HepG2 (cell line): ENCODE measurements at regions not wholly inside any gene's neighbourhood (a gene's known extent, or its start where the extent isn't known, plus 50 kb on each side); places are given as distances from the start of the nearest gene placed in this dataset.

Source experiments
- ATAC-seq: fragments of 200-7000 bp; cut with Tn5 transposase; 3 replicates; pipeline ENCODE4 v1.9.1; 2020; ENCODE audit warnings: mild to moderate bottlenecking, moderate library complexity
- BruUV-seq: library from RNA; stranded (reverse); fragments of 400-500 nt; replicated peaks from 2 replicates; lab custom pipeline; 2021; lab: Mats Ljungman, UMichigan
- CTCF ChIA-PET: fragments of 300-600 bp; formaldehyde crosslinking; extraction: SDS; loops from one replicate; lab custom pipeline; 2021; ENCODE audit warnings: low total read pairs, inconsistent platforms, low intra/inter-chr PET ratio; lab: Yijun Ruan, JAX
- POLR2A ChIA-PET: fragments of 350-600 bp; sonication (Branson Sonifier 250); formaldehyde crosslinking; loops from one replicate; lab custom pipeline; 2020; ENCODE audit warnings: antibody characterized with exemption, inconsistent platforms; lab: Yijun Ruan, JAX
- DNase-seq: peaks from one replicate; pipeline ENCODE4 v3.0.0-alpha.2; 2015; ENCODE audit warnings: low spot score
- FAIRE-seq: peaks from 3 replicates; lab custom pipeline; 2011; peaks lifted over from hg19 to GRCh38; lab: Jason Lieb, UNC
- H2AFZ ChIP-seq: one replicate; pipeline ENCODE4 v1.6.1; 2011; ENCODE audit warnings: low read length, inconsistent platforms
- H3K27ac ChIP-seq: fragments of 300-600 bp; 3 replicates; pipeline ENCODE4 v1.8.0; 2011; ENCODE audit warnings: mixed run types, mild to moderate bottlenecking, mixed read lengths, low read length, inconsistent platforms; ENCODE audit not compliant: insufficient read depth; ENCODE audit errors: extremely low read length
- H3K27me3 ChIP-seq, 2 experiments: fragments of 200-600 bp in 1 of 2; 2 replicates in 1 of 2; 3 replicates in 1 of 2; pipeline versions ENCODE4 v1.6.0 to v1.8.0; 2011; ENCODE audit warnings: low read length in 2 of 2, mild to moderate bottlenecking in 2 of 2, moderate library complexity in 2 of 2, inconsistent platforms in 1 of 2; ENCODE audit not compliant: insufficient read depth in 2 of 2, control insufficient read depth in 1 of 2
- H3K36me3 ChIP-seq, 2 experiments: fragments of 200-600 bp in 1 of 2; replicated peaks in 1 of 2; 2 replicates in 1 of 2; 3 replicates in 1 of 2; pipeline versions ENCODE4 v1.5.1 to v1.8.0; 2011; ENCODE audit warnings: low read length in 2 of 2, inconsistent platforms in 1 of 2; ENCODE audit not compliant: insufficient read depth in 2 of 2, control insufficient read depth in 1 of 2
- H3K4me1 ChIP-seq: 2 replicates; pipeline ENCODE4 v1.5.1; 2012; ENCODE audit warnings: low read length, inconsistent platforms; ENCODE audit not compliant: insufficient read depth
- H3K4me2 ChIP-seq: 2 replicates; pipeline ENCODE4 v1.6.0; 2011; ENCODE audit warnings: low read depth, low read length, inconsistent platforms
- H3K4me3 ChIP-seq, 3 experiments: fragments of 200-600 bp in 1 of 3; sonication (generic), shearing (Covaris generic) in 1 of 3; replicated peaks in 1 of 3; 2 replicates each; pipeline ENCODE4 v1.5.1; 2011 to 2016; ENCODE audit warnings: low read length in 3 of 3, inconsistent platforms in 2 of 3, low read depth in 2 of 3, mild to moderate bottlenecking in 2 of 3, control low read depth in 1 of 3, mixed read lengths in 1 of 3; ENCODE audit not compliant: insufficient read depth in 1 of 3
- H3K79me2 ChIP-seq: one replicate; pipeline ENCODE4 v1.6.1; 2011; ENCODE audit warnings: low read length, inconsistent platforms; ENCODE audit not compliant: insufficient read depth
- H3K9ac ChIP-seq: 2 replicates; pipeline ENCODE4 v1.6.0; 2011; ENCODE audit warnings: mild to moderate bottlenecking, low read depth, low read length, inconsistent platforms; ENCODE audit not compliant: insufficient read depth
- H3K9me3 ChIP-seq: 2 replicates; pipeline ENCODE4 v1.5.1; 2012; ENCODE audit warnings: mild to moderate bottlenecking, low read length
- H4K20me1 ChIP-seq: 2 replicates; pipeline ENCODE4 v1.6.0; 2011; ENCODE audit warnings: inconsistent platforms, mild to moderate bottlenecking, low read length, moderate library complexity; ENCODE audit not compliant: insufficient read depth
- ARNTL ChIP-seq: sonication (generic); formaldehyde crosslinking; IDR thresholded peaks from 2 replicates; pipeline ENCODE4 v1.4.0; 2020; ENCODE audit warnings: mild to moderate bottlenecking, missing genetic modification reagents
- CEBPB ChIP-seq: IDR thresholded peaks from 2 replicates; pipeline ENCODE4 v1.6.1; 2011; ENCODE audit warnings: low read depth, low read length, improper control_type of control experiment, borderline replicate concordance
- KDM5B ChIP-seq: sonication (generic); formaldehyde crosslinking; IDR thresholded peaks from 2 replicates; pipeline ENCODE4 v1.4.0; 2020; ENCODE audit warnings: missing genetic modification reagents, mild to moderate bottlenecking, borderline replicate concordance
- KMT2A ChIP-seq: sonication (generic); formaldehyde crosslinking; IDR thresholded peaks from 2 replicates; pipeline ENCODE4 v1.4.0; 2020; ENCODE audit warnings: missing genetic modification reagents
- MIXL1 ChIP-seq: IDR thresholded peaks from 2 replicates; pipeline ENCODE4 v1.6.1; 2016
- ZSCAN9 ChIP-seq: IDR thresholded peaks from 2 replicates; pipeline ENCODE4 v1.6.1; 2016; ENCODE audit warnings: borderline replicate concordance
- WGBS: methylation state at CpG from one replicate; pipeline ENCODE4 v1.1.6; 2017; ENCODE audit warnings: low lambda C conversion rate; 5-methylcytosine and 5-hydroxymethylcytosine counted together
- in situ Hi-C: cut with HindIII; loops from 2 replicates; pipeline ENCODE4 v1.10.0; 2017; ENCODE audit warnings: low pct_unique_long_range_greater_than_20kb; ENCODE audit not compliant: extremely low pct_ligation_motif_present
- intact Hi-C: fragments of 100-400 bp; cut with micrococcal nuclease; formaldehyde crosslinking; loops from one replicate; pipeline ENCODE4 v1.10.0; 2022; ENCODE audit not compliant: unreplicated experiment

DNA sequence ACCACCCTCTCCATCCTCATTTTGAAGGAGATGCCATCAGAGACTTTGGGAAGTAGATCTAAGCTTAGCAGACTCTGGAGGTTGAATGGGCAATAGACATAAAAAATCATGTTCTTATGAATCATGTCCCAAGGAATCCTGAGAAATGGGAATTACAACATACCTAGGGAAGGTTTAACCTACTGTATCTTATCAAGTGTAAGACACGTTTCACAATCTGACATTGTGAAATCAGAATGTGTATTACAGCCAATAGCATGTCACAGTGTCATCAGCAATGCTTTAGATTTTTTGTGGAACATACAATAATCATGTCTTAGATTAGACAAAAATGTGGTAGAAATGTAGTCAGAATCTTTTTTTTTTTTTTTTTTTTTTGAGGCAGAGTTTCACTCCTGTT lies 332.4 kb upstream of the TLE3 start:
- Histone ChIP-seq H3K9me3 (no peaks in the 10 kb centered on the region), H3K36me3 (no peaks in the 10 kb centered on the region), H3K4me3 (no peak overlapping the region), H3K79me2 (no peaks in the 10 kb centered on the region), H3K27me3 (no peaks in the 10 kb centered on the region), H4K20me1 (no peaks in the 10 kb centered on the region), H3K4me1 (peaks cover 11% of the 10 kb centered on the region), H2AFZ (no peak overlapping the region), H3K27ac (no peak overlapping the region), H3K4me2 (no peak overlapping the region), H3K9ac (no peak overlapping the region)
- ChIA-PET POLR2A (no interaction called here), CTCF (no interaction called here)
- TF ChIP-seq KDM5B (CRISPR knock-in tag) = no peak
- peak; percentile 44; the same call in 1 of the 2 replicates for TF ChIP-seq CEBPB
- FAIRE-seq = no peak
- no TSS peak for BruUV-seq
- no peak for DNase-seq
- in situ Hi-C loops = no loop called here
- 0% methylated on average over 1 of the region's 1 CpG for WGBS
- no peak for ATAC-seq
- intact Hi-C loops = no loop called here

DNA sequence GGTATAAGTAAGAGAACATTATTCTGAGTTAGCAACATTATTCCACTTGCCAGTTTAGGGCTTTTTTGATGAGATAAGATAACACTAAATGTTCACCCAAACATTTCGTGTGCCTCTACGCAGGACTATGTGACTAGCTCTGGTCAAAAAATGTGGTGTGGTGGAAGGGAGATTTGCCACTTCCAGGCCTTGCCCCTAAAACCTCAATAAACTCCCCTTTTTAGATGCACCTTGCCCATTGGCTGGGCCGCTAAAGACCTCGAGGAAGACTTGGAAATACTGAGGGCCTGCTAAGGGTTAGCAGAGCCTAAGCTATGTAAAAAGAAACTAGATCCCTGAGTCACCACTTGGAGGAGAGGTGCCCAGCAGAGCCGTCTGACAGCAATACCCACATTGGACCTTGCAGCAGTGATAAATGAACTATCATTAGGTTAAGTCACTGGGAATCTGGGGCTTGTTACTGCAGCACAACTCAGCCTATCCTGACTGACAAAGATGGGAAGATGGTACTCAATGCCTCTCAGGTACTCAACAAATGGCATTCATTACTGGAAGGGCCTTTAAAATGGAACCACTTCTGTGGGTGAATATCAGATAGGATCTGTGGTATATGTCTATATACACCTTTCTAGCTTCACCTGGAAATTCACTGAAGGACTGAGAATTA lies 331.5 kb upstream of the TLE3 start:
- H3K4me2 ChIP-seq = no peak overlapping the region
- H3K4me3 ChIP-seq = no peak overlapping the region
- peaks cover 3% of the 10 kb centered on the region for H3K4me1 ChIP-seq
- no peak overlapping the region for H3K27ac ChIP-seq
- intact Hi-C loops = no loop called here
- no peak for ATAC-seq
- H2AFZ ChIP-seq = no peak overlapping the region
- CTCF ChIA-PET = no interaction called here
- 55% methylated on average over 5 of the region's 5 CpGs for WGBS
- TF ChIP-seq KMT2A (CRISPR knock-in tag) (no peak), MIXL1 (CRISPR knock-in tag) (no peak), ARNTL (CRISPR knock-in tag) (no peak), ZSCAN9 (no peak)
- TF ChIP-seq, all 625 proteins: peak for 0
- no peaks in the 10 kb centered on the region for H3K27me3 ChIP-seq
- H3K9ac ChIP-seq = no peak overlapping the region
- POLR2A ChIA-PET = no interaction called here
- no peaks in the 10 kb centered on the region for H4K20me1 ChIP-seq
- in situ Hi-C loops = no loop called here
- FAIRE-seq (no peak), DNase-seq (no peak)
- no peaks in the 10 kb centered on the region for H3K36me3 ChIP-seq
- no TSS peak for BruUV-seq
- no peaks in the 10 kb centered on the region for H3K79me2 ChIP-seq
- H3K9me3 ChIP-seq = no peaks in the 10 kb centered on the region
